ENCODE measurements at regions not wholly inside any gene's neighbourhood (a gene's known extent, or its start where the extent isn't known, plus 50 kb on each side); places are given as distances from the start of the nearest gene placed in this dataset.

DNA sequence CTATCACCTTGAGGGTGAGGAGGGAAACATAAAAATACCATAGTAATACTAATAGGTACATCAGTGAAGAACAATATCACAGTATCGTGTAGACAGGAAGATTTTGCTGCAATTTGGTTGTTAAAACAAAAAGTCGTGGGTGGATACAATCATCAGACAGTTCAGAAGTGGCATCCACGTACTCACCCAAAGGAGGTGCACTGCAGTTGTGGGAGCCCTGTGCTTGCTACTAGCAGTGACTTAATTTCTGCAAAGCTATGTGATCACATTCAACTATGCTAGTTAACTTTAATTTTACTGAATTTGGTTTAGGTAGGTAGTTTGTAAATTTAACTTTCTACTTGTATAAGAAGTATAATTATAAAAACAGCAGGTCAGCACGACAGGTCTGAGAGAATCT lies 188.2 kb upstream of the SGK1 start:
- Histone ChIP-seq H2BK12ac (ENCODE audit: low read depth, low read length) (no peak overlapping the region), H3K4ac (replicated peaks; ENCODE audit: insufficient read length, low read depth, low read length) (no peak overlapping the region), H3K23me2 (ENCODE audit: low read depth, low read length) (no peaks in the 10 kb centered on the region), H3K79me1 (ENCODE audit: low read depth, low read length) (no peaks in the 10 kb centered on the region), H4K20me1 (replicated peaks in 1 of 2; ENCODE audit: control insufficient read depth in 1 of 2, insufficient read depth in 2 of 2, low read length in 2 of 2) (no peaks in the 10 kb centered on the region), H2BK20ac (ENCODE audit: low read length) (no peak overlapping the region), H4K91ac (replicated peaks; ENCODE audit: insufficient read length, low read length) (no peak overlapping the region), H3K56ac (replicated peaks; ENCODE audit: insufficient read length, low read depth, low read length) (no peak overlapping the region), H3K36me3 (ENCODE audit: control insufficient read depth in 2 of 4, insufficient read depth in 4 of 4, low read length in 3 of 4) (no peaks in the 10 kb centered on the region), H3K23ac (ENCODE audit: insufficient read length) (no peak overlapping the region), H3K27ac (ENCODE audit: low read depth, low read length) (no peak overlapping the region), H3K4me3 (ENCODE audit: extremely low read depth in 1 of 4, insufficient read depth in 2 of 4, low read depth in 3 of 4, low read length in 4 of 4) (no peak overlapping the region), H2BK15ac (ENCODE audit: low read length) (no peak overlapping the region), H3K9me3 (ENCODE audit: insufficient read depth in 2 of 2, low read depth in 1 of 2, low read length in 1 of 2) (no peaks in the 10 kb centered on the region), H3K4me2 (ENCODE audit: insufficient read depth in 1 of 2, low read depth in 2 of 2, low read length in 2 of 2) (no peak overlapping the region), H3K27me3 (replicated peaks in 1 of 4; ENCODE audit: control insufficient read depth in 3 of 4, extremely low read depth in 1 of 4, insufficient read depth in 3 of 4, low read length in 3 of 4) (no peaks in the 10 kb centered on the region), H2AFZ (ENCODE audit: low read length) (no peak overlapping the region), H3K18ac (ENCODE audit: extremely low read depth, low read length) (no peak overlapping the region), H4K8ac (ENCODE audit: extremely low read depth, insufficient read depth, low read length) (no peak overlapping the region), H3K9ac (replicated peaks in 1 of 4; ENCODE audit: extremely low read depth in 1 of 4, low read depth in 3 of 4, low read length in 3 of 4) (no peak overlapping the region), H3K14ac (ENCODE audit: insufficient read length) (no peak overlapping the region), H3K79me2 (ENCODE audit: control insufficient read depth in 1 of 2, insufficient read depth in 2 of 2, low read length in 2 of 2) (no peaks in the 10 kb centered on the region), H3K4me1 (replicated peaks in 1 of 4; ENCODE audit: control insufficient read depth in 3 of 4, insufficient read depth in 4 of 4, low read length in 3 of 4) (no peaks in the 10 kb centered on the region), H2BK5ac (ENCODE audit: low read depth, low read length) (no peak overlapping the region), H2AK5ac (ENCODE audit: low read depth, low read length) (no peak overlapping the region), H4K5ac (ENCODE audit: insufficient read length, low read depth, low read length) (no peak overlapping the region), H2BK120ac (replicated peaks; ENCODE audit: low read depth, low read length) (no peak overlapping the region)
- TF ChIP-seq YY1 (IDR thresholded peaks at IDR 0.05; ENCODE audit: low read depth, low read length) (no peak), CBX8 (IDR thresholded peaks at IDR 0.05; ENCODE audit: borderline replicate concordance, low read depth, low read length) (no peak), SIX5 (IDR thresholded peaks at IDR 0.05; ENCODE audit: low read depth, low read length) (no peak), KDM5A (IDR thresholded peaks at IDR 0.05; ENCODE audit: low read length) (no peak), POU5F1 (IDR thresholded peaks at IDR 0.05; ENCODE audit: low read depth, low read length) (no peak), CEBPB (IDR thresholded peaks at IDR 0.05; ENCODE audit: low read depth, low read length) (no peak), RXRA (IDR thresholded peaks at IDR 0.05; ENCODE audit: insufficient read depth, low read depth, low read length) (no peak)
- POLR2A ChIA-PET (ENCODE audit: partially characterized antibody) = no interaction called here
- 86% methylated on average over 4 of the region's 4 CpGs; no CpG with 5 or more reads in 1 of the 2 experiments for WGBS, 2 experiments (ENCODE audit: extremely low coverage in 1 of 2, insufficient coverage in 1 of 2, insufficient read length in 1 of 2, insufficient replicate concordance in 2 of 2, low coverage in 1 of 2, low lambda C conversion rate in 2 of 2, missing lambda C conversion rate in 1 of 2)
- DNase-seq (ENCODE audit: low read depth in 1 of 2, low spot score in 2 of 2) (no peak), FAIRE-seq (no peak)
- CTCF ChIA-PET (ENCODE audit: partially characterized antibody) = no interaction called here
